ENCODE measurements at regions not wholly inside any gene's neighbourhood (a gene's known extent, or its start where the extent isn't known, plus 50 kb on each side); places are given as distances from the start of the nearest gene placed in this dataset.
"Not testable (repeated sequence)": the region's sequence is repeated elsewhere in the genome, so short reads cannot be mapped to it uniquely, and the experiment has no call there.

- H3K27me3 ChIP-seq = no peaks in the 10 kb centered on the region
- no peaks in the 10 kb centered on the region for H3K36me3 ChIP-seq
- no peaks in the 10 kb centered on the region for H3K4me1 ChIP-seq
- DNase-seq = no peak
- no peaks in the 10 kb centered on the region for H3K9me3 ChIP-seq (replicated peaks)
- H3K27ac ChIP-seq = no peak overlapping the region
- no peak overlapping the region for H3K4me3 ChIP-seq
Observed at GRCh38 chr2:212732860-212733259, 194.3 kb upstream of the ERBB4 start.

- Histone ChIP-seq H3K27me3 (no peaks in the 10 kb centered on the region), H3K4me1 (no peaks in the 10 kb centered on the region), H3K4me3 (no peak overlapping the region), H3K36me3 (no peaks in the 10 kb centered on the region), H3K27ac (no peak overlapping the region), H3K9me3 (replicated peaks) (no peaks in the 10 kb centered on the region)
- no peak for DNase-seq
Observed at GRCh38 chr2:212730994-212731393, 192.4 kb upstream of the ERBB4 start.

- DNase-seq = no peak
- Histone ChIP-seq H3K4me1 (no peaks in the 10 kb centered on the region), H3K9me3 (replicated peaks) (no peaks in the 10 kb centered on the region), H3K4me3 (no peak overlapping the region), H3K27me3 (no peaks in the 10 kb centered on the region), H3K36me3 (no peaks in the 10 kb centered on the region), H3K27ac (no peak overlapping the region)
Observed at GRCh38 chr2:212728717-212729116, 190.1 kb upstream of the ERBB4 start.

GRCh38 chr2:212727751-212728150 is 189.1 kb upstream of the ERBB4 start:
- Histone ChIP-seq H3K36me3 (no peaks in the 10 kb centered on the region), H3K27me3 (no peaks in the 10 kb centered on the region), H3K9me3 (replicated peaks) (no peaks in the 10 kb centered on the region), H3K4me3 (no peak overlapping the region), H3K27ac (no peak overlapping the region), H3K4me1 (no peaks in the 10 kb centered on the region)
- DNase-seq = no peak

- Histone ChIP-seq H3K4me3 (no peak overlapping the region), H3K27me3 (no peaks in the 10 kb centered on the region), H3K36me3 (no peaks in the 10 kb centered on the region), H3K27ac (no peak overlapping the region), H3K4me1 (no peaks in the 10 kb centered on the region), H3K9me3 (replicated peaks) (no peaks in the 10 kb centered on the region)
- no peak for DNase-seq
Observed at GRCh38 chr2:212726403-212726802, 187.8 kb upstream of the ERBB4 start.

- no peak overlapping the region for H3K4me3 ChIP-seq
- H3K36me3 ChIP-seq = no peaks in the 10 kb centered on the region
- no peak overlapping the region for H3K27ac ChIP-seq
- H3K27me3 ChIP-seq = no peaks in the 10 kb centered on the region
- 0 out of 2 replicates have a peak, but pooled peaks cover 2% of the 10 kb centered on the region for H3K9me3 ChIP-seq (replicated peaks)
- no peak for DNase-seq
- no peaks in the 10 kb centered on the region for H3K4me1 ChIP-seq
Observed at GRCh38 chr2:212725180-212725579, 186.6 kb upstream of the ERBB4 start.

- no peak for DNase-seq
- 0 out of 2 replicates have a peak, but pooled peaks cover 2% of the 10 kb centered on the region for H3K9me3 ChIP-seq (replicated peaks)
- H3K27ac ChIP-seq = no peak overlapping the region
Observed at GRCh38 chr2:212723226-212723625, 184.6 kb upstream of the ERBB4 start.

GRCh38 chr2:212722046-212722445 is 183.4 kb upstream of the ERBB4 start:
- Histone ChIP-seq H3K36me3 (no peaks in the 10 kb centered on the region), H3K4me3 (no peak overlapping the region), H3K4me1 (no peaks in the 10 kb centered on the region), H3K27ac (no peak overlapping the region), H3K9me3 (replicated peaks) (0 out of 2 replicates have a peak, but pooled peaks cover 2% of the 10 kb centered on the region), H3K27me3 (no peaks in the 10 kb centered on the region)
- no peak for DNase-seq

More at GRCh38 chr2:212723226-212723625, 184.6 kb upstream of the ERBB4 start:
- Histone ChIP-seq H3K4me3 (no peak overlapping the region), H3K27me3 (no peaks in the 10 kb centered on the region), H3K36me3 (no peaks in the 10 kb centered on the region), H3K4me1 (no peaks in the 10 kb centered on the region)

GRCh38 chr2:212721026-212721451 is 182.4 kb upstream of the ERBB4 start:
- no peaks in the 10 kb centered on the region for H3K4me1 ChIP-seq
- no peak for DNase-seq
- H3K4me3 ChIP-seq = no peak overlapping the region
- no peaks in the 10 kb centered on the region for H3K27me3 ChIP-seq
- no peak overlapping the region for H3K27ac ChIP-seq
- H3K9me3 ChIP-seq (replicated peaks) = 0 out of 2 replicates have a peak, but pooled peaks cover 2% of the 10 kb centered on the region
- H3K36me3 ChIP-seq = no peaks in the 10 kb centered on the region

GRCh38 chr2:212715411-212715810 is 176.8 kb upstream of the ERBB4 start:
- H3K4me3 ChIP-seq; DNase-seq; H3K9me3 ChIP-seq (replicated peaks); H3K27me3 ChIP-seq; H3K27ac ChIP-seq; H3K36me3 ChIP-seq; H3K4me1 ChIP-seq: not testable (repeated sequence)

GRCh38 chr2:212713681-212714080 is 175.1 kb upstream of the ERBB4 start:
- Histone ChIP-seq H3K4me3 (no peak overlapping the region), H3K27ac (no peak overlapping the region), H3K9me3 (replicated peaks) (no peaks in the 10 kb centered on the region), H3K36me3 (no peaks in the 10 kb centered on the region), H3K4me1 (0 out of 2 replicates have a peak, but pooled peaks cover 3% of the 10 kb centered on the region), H3K27me3 (no peaks in the 10 kb centered on the region)
- no peak for DNase-seq

- H3K4me3 ChIP-seq = no peak overlapping the region
- no peak overlapping the region for H3K27ac ChIP-seq
- 0 out of 2 replicates have a peak, but pooled peaks cover 3% of the 10 kb centered on the region for H3K4me1 ChIP-seq
- no peaks in the 10 kb centered on the region for H3K27me3 ChIP-seq
- H3K9me3 ChIP-seq (replicated peaks) = no peaks in the 10 kb centered on the region
- H3K36me3 ChIP-seq = no peaks in the 10 kb centered on the region
- DNase-seq = no peak
Observed at GRCh38 chr2:212712991-212713390, 174.4 kb upstream of the ERBB4 start.

GRCh38 chr2:212712466-212712865 is 173.9 kb upstream of the ERBB4 start:
- H3K4me3 ChIP-seq = no peak overlapping the region
- 0 out of 2 replicates have a peak, but pooled peaks cover 3% of the 10 kb centered on the region for H3K4me1 ChIP-seq
- no peak for DNase-seq
- no peak overlapping the region for H3K27ac ChIP-seq
- no peaks in the 10 kb centered on the region for H3K9me3 ChIP-seq (replicated peaks)
- no peaks in the 10 kb centered on the region for H3K27me3 ChIP-seq
- no peaks in the 10 kb centered on the region for H3K36me3 ChIP-seq

- Histone ChIP-seq H3K4me1 (0 out of 2 replicates have a peak, but pooled peaks cover 3% of the 10 kb centered on the region), H3K27ac (no peak overlapping the region), H3K9me3 (replicated peaks) (no peaks in the 10 kb centered on the region), H3K4me3 (no peak overlapping the region), H3K27me3 (no peaks in the 10 kb centered on the region), H3K36me3 (no peaks in the 10 kb centered on the region)
- peak in 1 of 2 experiments; percentile 33 for DNase-seq
Observed at GRCh38 chr2:212711856-212712255, 173.3 kb upstream of the ERBB4 start.

GRCh38 chr2:212709280-212709679 is 170.7 kb upstream of the ERBB4 start:
- Histone ChIP-seq H3K4me1 (0 out of 2 replicates have a peak, but pooled peaks cover 3% of the 10 kb centered on the region), H3K27ac (no peak overlapping the region), H3K36me3 (no peaks in the 10 kb centered on the region), H3K9me3 (replicated peaks) (no peaks in the 10 kb centered on the region), H3K4me3 (no peak overlapping the region), H3K27me3 (no peaks in the 10 kb centered on the region)
- DNase-seq = no peak

- Histone ChIP-seq H3K27me3 (no peaks in the 10 kb centered on the region), H3K9me3 (replicated peaks) (no peaks in the 10 kb centered on the region), H3K27ac (no peak overlapping the region), H3K36me3 (no peaks in the 10 kb centered on the region), H3K4me1 (0 out of 2 replicates have a peak, but pooled peaks cover 3% of the 10 kb centered on the region), H3K4me3 (no peak overlapping the region)
- no peak for DNase-seq
Observed at GRCh38 chr2:212708355-212708754, 169.8 kb upstream of the ERBB4 start.

Measured in SJCRH30 (cell line).